OCI-LY3 (cell line): ENCODE measurements at regions not wholly inside any gene's neighbourhood (a gene's known extent, or its start where the extent isn't known, plus 50 kb on each side); places are given as distances from the start of the nearest gene placed in this dataset.

Experiments used
- H2AFZ ChIP-seq: fragments of 200-600, 300-600 bp; shearing (Covaris generic); 2 replicates; pipeline ENCODE4 v1.6.0; 2014; ENCODE audit warnings: antibody characterized with exemption, low read depth, low read length
- H3K27ac ChIP-seq: fragments of 200-600, 300-600 bp; sonication (generic); 2 replicates; pipeline ENCODE4 v1.5.1; 2014; ENCODE audit warnings: mild to moderate bottlenecking, low read length, moderate library complexity, mixed read lengths
- H3K27me3 ChIP-seq: fragments of 200-600, 300-600 bp; sonication (generic); 2 replicates; pipeline ENCODE4 v1.6.1; 2014; ENCODE audit warnings: low read depth, low read length, mixed read lengths
- H3K36me3 ChIP-seq: fragments of 200-600, 300-600 bp; sonication (generic); replicated peaks from 2 replicates; pipeline ENCODE3; 2014; ENCODE audit warnings: low read depth, low read length, mixed read lengths
- H3K4me1 ChIP-seq: fragments of 300-600, 200-600 bp; sonication (generic); 2 replicates; pipeline ENCODE4 v1.6.1; 2014; ENCODE audit warnings: low read length, mixed read lengths
- H3K4me2 ChIP-seq: fragments of 200-600, 300-600 bp; sonication (generic); 2 replicates; pipeline ENCODE4 v1.6.1; 2014; ENCODE audit warnings: low read length, mixed read lengths
- H3K4me3 ChIP-seq: fragments of 300-600, 200-600 bp; sonication (generic); 2 replicates; pipeline ENCODE4 v1.5.1; 2014; ENCODE audit warnings: antibody characterized with exemption, mild to moderate bottlenecking, low read length, moderate library complexity
- H3K79me2 ChIP-seq: fragments of 300-600, 200-600 bp; shearing (Covaris generic); 2 replicates; pipeline ENCODE4 v1.6.1; 2014; ENCODE audit warnings: mild to moderate bottlenecking, low read length, mixed read lengths
- H3K9ac ChIP-seq: fragments of 300-600, 200-600 bp; shearing (Covaris generic); 2 replicates; pipeline ENCODE4 v1.6.0; 2014; ENCODE audit warnings: mild to moderate bottlenecking, low read length, moderate library complexity
- H3K9me3 ChIP-seq: fragments of 200-600, 300-600 bp; shearing (Covaris generic); 2 replicates; pipeline ENCODE4 v1.6.1; 2014; ENCODE audit warnings: low read length, mixed read lengths; ENCODE audit not compliant: insufficient read depth
- H4K20me1 ChIP-seq: fragments of 200-600, 300-600 bp; sonication (generic); 2 replicates; pipeline ENCODE4 v1.6.1; 2016; ENCODE audit warnings: low read length, mixed read lengths; ENCODE audit not compliant: insufficient read depth
- CTCF ChIP-seq: fragments of 200-600, 300-600 bp; sonication (generic); IDR thresholded peaks from 2 replicates; pipeline ENCODE4 v1.5.1; 2014; ENCODE audit warnings: antibody characterized with exemption, low read length, low read depth
- EZH2phosphoT487 ChIP-seq: fragments of 200-600 bp; shearing (Covaris generic); IDR thresholded peaks from 2 replicates; pipeline ENCODE4 v1.6.1; 2018; ENCODE audit warnings: antibody characterized with exemption, mixed run types, low read depth

- Histone ChIP-seq H3K27me3 (peaks cover 4% of the 10 kb centered on the region; the same call in 1 of the 2 replicates), H2AFZ (no peak overlapping the region), H3K27ac (no peak overlapping the region), H3K4me3 (no peak overlapping the region), H4K20me1 (no peaks in the 10 kb centered on the region), H3K36me3 (no peaks in the 10 kb centered on the region), H3K9me3 (no peaks in the 10 kb centered on the region), H3K4me2 (no peak overlapping the region), H3K4me1 (no peaks in the 10 kb centered on the region), H3K79me2 (no peaks in the 10 kb centered on the region), H3K9ac (no peak overlapping the region)
- TF ChIP-seq CTCF: no peak
- TF ChIP-seq EZH2phosphoT487: no peak
Measured at GRCh38 chr18:24741321-24741720, 280.9 kb downstream of the HRH4 start.

GRCh38 chr18:24741965-24742724, 281.7 kb downstream of the HRH4 start:
- H3K9me3 ChIP-seq: no peaks in the 10 kb centered on the region
- H3K36me3 ChIP-seq: no peaks in the 10 kb centered on the region
- no peak overlapping the region for H3K9ac ChIP-seq
- peaks cover 4% of the 10 kb centered on the region; the same call in 1 of the 2 replicates for H3K27me3 ChIP-seq
- H3K4me2 ChIP-seq: no peak overlapping the region
- H4K20me1 ChIP-seq: no peaks in the 10 kb centered on the region
- no peak overlapping the region for H3K4me3 ChIP-seq
- no peak for TF ChIP-seq EZH2phosphoT487
- TF ChIP-seq CTCF: no peak
- H3K27ac ChIP-seq: no peak overlapping the region
- H2AFZ ChIP-seq: no peak overlapping the region
- no peaks in the 10 kb centered on the region for H3K79me2 ChIP-seq
- no peaks in the 10 kb centered on the region for H3K4me1 ChIP-seq

DNA sequence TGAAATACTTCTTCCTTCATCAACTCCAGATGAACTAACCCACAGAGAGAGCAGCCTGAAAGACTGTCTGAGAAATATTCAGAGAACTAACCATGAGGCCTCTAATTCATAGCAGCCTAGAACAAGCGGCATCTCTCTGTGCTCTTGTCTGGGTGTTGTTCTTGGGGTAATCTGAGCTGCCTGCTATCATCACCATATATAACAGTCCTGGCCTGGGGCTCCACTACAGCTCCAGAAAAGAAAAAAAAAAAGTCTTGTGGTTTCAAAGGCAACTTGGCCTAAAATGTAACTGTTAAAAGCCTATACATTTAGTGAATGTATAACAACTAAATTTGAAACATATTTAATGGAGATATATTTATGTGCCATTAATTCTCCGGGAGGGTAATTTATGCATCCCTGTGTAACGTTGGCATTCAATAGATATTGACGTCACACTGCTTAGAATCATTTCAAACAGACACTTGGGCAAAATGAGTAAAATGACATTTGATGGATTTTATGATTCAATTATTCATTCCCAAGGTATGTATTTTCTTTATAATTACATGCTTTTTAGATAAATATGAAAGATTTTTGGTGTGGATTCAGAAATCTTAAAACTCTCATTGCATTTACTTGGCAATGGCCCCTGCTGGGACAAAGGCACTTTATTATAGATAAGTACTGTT, 294.3 kb downstream of the HRH4 start:
- Histone ChIP-seq H2AFZ (no peak overlapping the region), H4K20me1 (no peaks in the 10 kb centered on the region), H3K4me2 (no peak overlapping the region), H3K36me3 (no peaks in the 10 kb centered on the region), H3K9ac (no peak overlapping the region), H3K27ac (no peak overlapping the region), H3K27me3 (0 out of 2 replicates have a peak, but pooled peaks cover 5% of the 10 kb centered on the region), H3K4me1 (no peaks in the 10 kb centered on the region), H3K9me3 (no peaks in the 10 kb centered on the region), H3K79me2 (no peaks in the 10 kb centered on the region), H3K4me3 (no peak overlapping the region)
- no peak for TF ChIP-seq EZH2phosphoT487
- TF ChIP-seq CTCF: no peak

GRCh38 chr18:24756385-24756784, 295.9 kb downstream of the HRH4 start:
- Histone ChIP-seq H3K27ac (no peak overlapping the region), H3K4me3 (no peak overlapping the region), H3K4me2 (no peak overlapping the region), H3K36me3 (no peaks in the 10 kb centered on the region), H2AFZ (no peak overlapping the region), H3K27me3 (0 out of 2 replicates have a peak, but pooled peaks cover 5% of the 10 kb centered on the region), H3K79me2 (no peaks in the 10 kb centered on the region), H4K20me1 (no peaks in the 10 kb centered on the region), H3K9me3 (no peaks in the 10 kb centered on the region), H3K4me1 (no peaks in the 10 kb centered on the region), H3K9ac (no peak overlapping the region)
- TF ChIP-seq CTCF: no peak
